ENCODE measurements at regions not wholly inside any gene's neighbourhood (a gene's known extent, or its start where the extent isn't known, plus 50 kb on each side); places are given as distances from the start of the nearest gene placed in this dataset.
"Not testable (repeated sequence)": the region's sequence is repeated elsewhere in the genome, so short reads cannot be mapped to it uniquely, and the experiment has no call there.

DNA sequence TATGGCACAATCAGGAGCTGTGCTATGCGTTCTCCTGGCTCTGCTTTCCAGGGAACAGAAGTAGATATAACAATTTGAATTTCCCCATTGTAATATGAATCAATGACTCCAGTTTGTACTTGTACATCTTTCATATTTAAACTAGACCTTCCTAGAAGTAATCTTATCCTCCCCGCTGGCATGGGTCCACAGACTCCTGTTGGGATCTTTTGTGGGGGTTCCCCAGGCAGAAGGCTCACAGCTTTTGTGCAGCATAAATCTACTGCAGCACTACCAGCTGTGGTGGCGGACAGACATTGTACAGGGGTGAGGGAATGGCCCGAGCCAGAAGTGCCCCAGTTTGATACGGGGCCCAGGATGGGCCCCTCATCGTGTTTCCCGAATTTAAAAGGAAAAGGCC, 1042.1 kb downstream of the STPG2 start:
- not testable (repeated sequence) for TF ChIP-seq EZH2 (IDR thresholded peaks at IDR 0.05; ENCODE audit: borderline replicate concordance); CTCF (IDR thresholded peaks at IDR 0.05; ENCODE audit: poor library complexity)
